Nephron progenitor cell (in vitro differentiated cells): ENCODE measurements at regions not wholly inside any gene's neighbourhood (a gene's known extent, or its start where the extent isn't known, plus 50 kb on each side); places are given as distances from the start of the nearest gene placed in this dataset.

Experiments used
- DNase-seq: peaks from one replicate; pipeline ENCODE4 v3.0.0; 2021
- H3K27ac Mint-ChIP-seq: 2 replicates; pipeline ENCODE4 v1.8.0; 2021; ENCODE audit warnings: mild to moderate bottlenecking, moderate library complexity, mixed read lengths
- H3K27me3 Mint-ChIP-seq: 2 replicates; pipeline ENCODE4 v1.8.0; 2021; ENCODE audit warnings: mild to moderate bottlenecking, low read depth, mixed read lengths; ENCODE audit not compliant: poor library complexity
- H3K36me3 Mint-ChIP-seq: 2 replicates; pipeline ENCODE4 v1.8.0; 2021; ENCODE audit warnings: low read depth, mixed read lengths
- H3K4me1 Mint-ChIP-seq: 2 replicates; pipeline ENCODE4 v1.8.0; 2021; ENCODE audit warnings: mixed read lengths
- H3K4me3 Mint-ChIP-seq: 2 replicates; pipeline ENCODE4 v1.8.0; 2021; ENCODE audit warnings: mild to moderate bottlenecking, moderate library complexity, mixed read lengths
- H3K9me3 Mint-ChIP-seq: 2 replicates; pipeline ENCODE4 v1.8.0; 2021; ENCODE audit warnings: mild to moderate bottlenecking, moderate library complexity, mixed read lengths
- CTCF ChIP-seq: fragments of 200-600 bp; sonication (generic); IDR thresholded peaks from 2 replicates; pipeline ENCODE4 v1.5.0; 2021; ENCODE audit warnings: antibody characterized with exemption

DNA sequence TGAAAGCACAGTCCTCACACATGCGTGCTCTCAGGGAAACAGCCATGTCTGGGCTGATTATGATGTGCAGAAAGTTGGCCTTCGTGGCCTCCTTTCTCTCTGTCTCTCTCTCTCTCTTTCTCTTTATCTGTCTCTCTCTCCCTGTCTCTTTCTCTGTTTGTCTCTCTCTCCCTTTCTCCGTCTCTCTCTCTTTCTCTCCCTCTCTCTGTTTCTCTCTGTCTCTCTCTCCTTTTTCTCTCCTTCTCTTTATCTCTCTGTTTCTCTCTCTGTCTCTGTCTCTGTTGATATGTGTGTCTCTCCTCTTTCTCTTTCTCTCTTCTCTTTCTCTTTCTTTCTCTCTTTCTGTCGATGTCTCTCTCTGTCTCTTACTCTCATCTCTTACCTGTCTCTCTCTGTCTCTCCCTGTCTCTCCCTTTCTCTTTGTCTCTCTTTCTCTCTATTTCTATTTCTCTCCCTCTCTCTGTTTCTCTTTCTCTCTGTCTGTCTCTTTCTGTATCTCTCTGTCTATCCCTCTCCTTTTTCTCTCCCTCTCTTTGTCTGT is 105.4 kb upstream of the MPP7 start:
- no peaks in the 10 kb centered on the region for H3K36me3 Mint-ChIP-seq
- H3K4me3 Mint-ChIP-seq: no peak overlapping the region
- no peak for TF ChIP-seq CTCF
- no peak for DNase-seq
- H3K4me1 Mint-ChIP-seq: no peaks in the 10 kb centered on the region
- H3K9me3 Mint-ChIP-seq: peaks cover 11% of the 10 kb centered on the region
- no peak overlapping the region for H3K27ac Mint-ChIP-seq
- H3K27me3 Mint-ChIP-seq: peaks cover 7% of the 10 kb centered on the region

DNA sequence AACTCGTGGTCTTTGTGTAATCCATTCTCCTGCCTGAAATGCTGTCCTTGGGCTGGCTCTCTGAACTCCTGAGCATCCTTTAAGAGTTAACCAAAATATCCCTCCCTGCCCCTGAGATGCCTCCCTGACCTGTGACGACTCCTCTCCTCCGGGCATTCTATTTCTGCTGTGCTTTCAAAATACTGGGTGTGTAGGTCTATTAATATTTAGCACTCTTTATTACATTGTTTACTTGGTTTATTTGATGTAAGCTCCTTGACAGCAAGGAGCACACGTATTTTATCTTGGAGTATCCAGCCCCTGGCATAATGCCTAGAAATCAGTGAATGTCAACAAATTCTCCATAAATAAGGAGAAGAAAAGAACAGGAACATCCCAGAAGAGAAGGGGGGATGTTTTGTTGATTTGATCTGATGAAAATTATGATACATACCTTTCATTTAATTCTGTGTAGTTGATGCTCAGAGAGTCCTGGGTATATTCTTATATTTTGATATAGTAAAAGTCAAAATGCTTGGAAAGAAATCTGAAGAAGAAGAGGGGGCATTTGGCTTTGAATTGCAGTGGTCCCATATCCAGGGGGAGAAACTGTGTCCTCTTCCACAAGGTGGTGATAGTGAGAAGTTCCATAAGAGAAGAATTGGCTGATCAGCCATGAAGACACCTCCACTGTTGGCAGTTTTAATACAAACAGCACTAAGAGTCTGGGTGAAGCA is 107.7 kb upstream of the MPP7 start:
- no peak for TF ChIP-seq CTCF
- no peaks in the 10 kb centered on the region for H3K36me3 Mint-ChIP-seq
- no peaks in the 10 kb centered on the region for H3K4me1 Mint-ChIP-seq
- H3K27ac Mint-ChIP-seq: no peak overlapping the region
- peaks cover 9% of the 10 kb centered on the region for H3K27me3 Mint-ChIP-seq
- H3K4me3 Mint-ChIP-seq: no peak overlapping the region
- no peak for DNase-seq
- peaks cover 20% of the 10 kb centered on the region for H3K9me3 Mint-ChIP-seq

- no peaks in the 10 kb centered on the region for H3K36me3 Mint-ChIP-seq
- TF ChIP-seq CTCF: no peak
Observed at GRCh38 chr10:28411136-28411460, 108.2 kb upstream of the MPP7 start.

DNA sequence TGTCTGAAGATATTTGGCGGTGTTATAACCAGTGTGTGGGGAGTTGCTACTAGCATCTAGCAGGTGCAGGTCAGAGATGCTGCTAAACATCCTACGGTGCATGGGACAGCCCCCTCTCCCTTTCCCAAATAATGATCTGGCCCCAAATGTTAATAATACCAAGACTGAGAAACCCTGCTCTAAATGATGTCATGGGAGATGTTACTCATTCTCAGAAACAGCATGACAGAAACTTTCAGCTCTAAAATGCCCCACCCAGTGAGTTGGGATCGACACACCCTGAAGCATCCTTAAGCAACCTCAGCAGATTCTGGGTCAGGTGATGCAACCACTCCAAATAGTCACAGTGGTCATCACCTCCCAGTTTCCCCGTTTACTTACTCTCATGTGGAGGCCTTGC is 108.8 kb upstream of the MPP7 start:
- no peak overlapping the region for H3K27ac Mint-ChIP-seq
- peaks cover 20% of the 10 kb centered on the region for H3K9me3 Mint-ChIP-seq
- no peaks in the 10 kb centered on the region for H3K4me1 Mint-ChIP-seq
- DNase-seq: no peak
- peaks cover 9% of the 10 kb centered on the region for H3K27me3 Mint-ChIP-seq
- no peaks in the 10 kb centered on the region for H3K36me3 Mint-ChIP-seq
- no peak overlapping the region for H3K4me3 Mint-ChIP-seq
- TF ChIP-seq CTCF: no peak

More at GRCh38 chr10:28411136-28411460, 108.2 kb upstream of the MPP7 start:
- Mint-ChIP-seq H3K4me1 (no peaks in the 10 kb centered on the region), H3K9me3 (peaks cover 20% of the 10 kb centered on the region), H3K27me3 (peaks cover 9% of the 10 kb centered on the region), H3K4me3 (no peak overlapping the region), H3K27ac (no peak overlapping the region)
- DNase-seq: no peak

GRCh38 chr10:28418069-28418468 is 114.8 kb upstream of the WAC start:
- TF ChIP-seq CTCF: no peak
- H3K4me3 Mint-ChIP-seq: no peak overlapping the region
- H3K4me1 Mint-ChIP-seq: no peaks in the 10 kb centered on the region
- H3K27me3 Mint-ChIP-seq: peaks cover 2% of the 10 kb centered on the region
- no peaks in the 10 kb centered on the region for H3K36me3 Mint-ChIP-seq
- H3K27ac Mint-ChIP-seq: no peak overlapping the region
- no peak for DNase-seq
- H3K9me3 Mint-ChIP-seq: peaks cover 12% of the 10 kb centered on the region

GRCh38 chr10:28425422-28425821 is 107.5 kb upstream of the WAC start:
- Mint-ChIP-seq H3K36me3 (no peaks in the 10 kb centered on the region), H3K4me3 (no peak overlapping the region), H3K4me1 (no peaks in the 10 kb centered on the region), H3K9me3 (peaks cover 2% of the 10 kb centered on the region), H3K27ac (no peak overlapping the region), H3K27me3 (peaks cover 2% of the 10 kb centered on the region)
- no peak for DNase-seq
- no peak for TF ChIP-seq CTCF
